ENCODE measurements at regions not wholly inside any gene's neighbourhood (a gene's known extent, or its start where the extent isn't known, plus 50 kb on each side); places are given as distances from the start of the nearest gene placed in this dataset.
A peak's percentile ranks its signal among the peaks of the same experiment; 100 is the strongest.

GRCh38 chr1:47532921-47533792, 95.3 kb downstream of the FOXD2 start:
- ATAC-seq: peak; percentile 65 to 87 (median 82)
- Histone ChIP-seq H3K27me3 (peaks cover 0 to 39% (median 1%) of the 10 kb centered on the region in 7 donors), H3K27ac (peak overlapping the region in 7 of 10 donors; percentile 0 to 62 (median 43)), H3K9me3 (peaks cover 0 to 20% (median 8%) of the 10 kb centered on the region in 11 donors), H3K36me3 (no peaks in the 10 kb centered on the region), H3K4me3 (peak overlapping the region in 9 of 10 donors; percentile 34 to 63 (median 50)), H3K4me1 (peaks cover 4 to 36% (median 18%) of the 10 kb centered on the region in 9 donors)
- DNase-seq: peak; percentile 56 to 65
- WGBS, 2 donors: 4 to 5% methylated on average over 45 to 54 of the region's 54 CpGs
- intact Hi-C loops (cut with DNase I): loop anchor here in 4 of 10 donors (5.0 to 10.0 kb wide), 5 partner anchors 44 to 174 kb away; no protein-coding TSS in a partner anchor
- TF ChIP-seq CTCF (IDR thresholded peaks at IDR 0.05): no peak

GRCh38 chr1:47533793-47534328, 96.0 kb downstream of the FOXD2 start:
- peak overlapping the region in 4 of 10 donors; percentile 7 to 62 (median 54) for H3K27ac ChIP-seq
- peak overlapping the region in 8 of 10 donors; percentile 34 to 63 (median 51) for H3K4me3 ChIP-seq
- 38 to 39% methylated on average over 12 of the region's 12 CpGs for WGBS, 2 donors
- ATAC-seq: peak in 6 of 8 donors; percentile 4 to 29 (median 16)
- peaks cover 4 to 36% (median 18%) of the 10 kb centered on the region in 9 donors for H3K4me1 ChIP-seq
- intact Hi-C loops (cut with DNase I): loop anchor here in 4 of 10 donors (5.0 to 10.0 kb wide), 5 partner anchors 43 to 173 kb away; no protein-coding TSS in a partner anchor
- no peak for DNase-seq
- no peaks in the 10 kb centered on the region for H3K36me3 ChIP-seq
- peaks cover 0 to 14% (median 8%) of the 10 kb centered on the region in 11 donors for H3K9me3 ChIP-seq
- peaks cover 0 to 37% (median 0%) of the 10 kb centered on the region in 7 donors for H3K27me3 ChIP-seq
- no peak for TF ChIP-seq CTCF (IDR thresholded peaks at IDR 0.05)

GRCh38 chr1:47534436-47534835, 96.6 kb downstream of the FOXD2 start:
- DNase-seq (peak in 1 of 2 donors; percentile 25), ATAC-seq (peak in 5 of 8 donors; percentile 6 to 44 (median 12))
- Histone ChIP-seq H3K4me3 (no peak overlapping the region), H3K36me3 (no peaks in the 10 kb centered on the region), H3K9me3 (peaks cover 0 to 8% (median 4%) of the 10 kb centered on the region in 11 donors), H3K27ac (peak overlapping the region in 2 of 10 donors; percentile 7 to 59), H3K4me1 (peaks cover 4 to 36% (median 18%) of the 10 kb centered on the region in 9 donors), H3K27me3 (peaks cover 0 to 37% (median 0%) of the 10 kb centered on the region in 7 donors)
- WGBS, 2 donors: 58 to 68% methylated on average over 4 of the region's 4 CpGs
- no peak for TF ChIP-seq CTCF (IDR thresholded peaks at IDR 0.05)
- intact Hi-C loops (cut with DNase I): loop anchor here in 4 of 10 donors (5.0 to 10.0 kb wide), 5 partner anchors 43 to 173 kb away; no protein-coding TSS in a partner anchor

GRCh38 chr1:47536646-47537118, 98.8 kb downstream of the FOXD2 start:
- peaks cover 4 to 36% (median 18%) of the 10 kb centered on the region in 9 donors for H3K4me1 ChIP-seq
- no peak overlapping the region for H3K4me3 ChIP-seq
- no peak for TF ChIP-seq CTCF (IDR thresholded peaks at IDR 0.05)
- no peak overlapping the region for H3K27ac ChIP-seq
- 44 to 49% methylated on average over 9 of the region's 9 CpGs for WGBS, 2 donors
- no peaks in the 10 kb centered on the region for H3K36me3 ChIP-seq
- no peak for DNase-seq
- peaks cover 0 to 5% (median 0%) of the 10 kb centered on the region in 11 donors for H3K9me3 ChIP-seq
- no peak for ATAC-seq
- intact Hi-C loops (cut with DNase I): loop anchor here in 1 of 10 donors (10.0 kb wide), 1 partner anchor 88 kb away; no protein-coding TSS in a partner anchor
- H3K27me3 ChIP-seq: peaks cover 0 to 37% (median 0%) of the 10 kb centered on the region in 7 donors

Measured in heart right ventricle (tissue), 16 donors.